ENCODE measurements at regions not wholly inside any gene's neighbourhood (a gene's known extent, or its start where the extent isn't known, plus 50 kb on each side); places are given as distances from the start of the nearest gene placed in this dataset.

DNA sequence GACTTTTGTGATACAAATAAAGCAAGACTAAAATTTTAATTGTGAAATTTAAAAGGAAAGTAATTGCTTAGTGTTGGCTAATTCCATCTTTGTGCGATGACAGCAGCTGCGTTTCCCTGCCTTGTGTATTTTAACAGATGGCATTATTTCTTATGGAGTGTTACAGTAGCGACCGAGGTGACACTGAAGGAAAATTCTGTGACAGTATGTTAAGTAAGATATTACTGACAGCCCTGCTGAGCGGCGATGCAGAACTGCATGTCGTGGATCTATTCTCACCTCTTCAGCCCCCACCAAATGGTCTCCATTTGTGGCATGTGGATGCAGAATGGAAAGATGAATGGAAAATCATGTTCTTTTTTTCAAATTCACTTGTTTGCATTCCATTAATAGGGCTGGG, 289.4 kb downstream of the RNF144B start:
- TF ChIP-seq ZBTB7A (IDR thresholded peaks at IDR 0.05; ENCODE audit: low read depth) (no peak), YY1 (IDR thresholded peaks at IDR 0.05; ENCODE audit: low read depth) (no peak), EGR1 (IDR thresholded peaks at IDR 0.05) (no peak), TCF12 (IDR thresholded peaks at IDR 0.05; ENCODE audit: low read depth) (no peak), CEBPB (IDR thresholded peaks at IDR 0.05) (no peak), CREB1 (IDR thresholded peaks at IDR 0.05; ENCODE audit: low read depth) (no peak), RAD21 (IDR thresholded peaks at IDR 0.05; ENCODE audit: low read depth) (no peak), FOXM1 (IDR thresholded peaks at IDR 0.05; ENCODE audit: borderline replicate concordance, low read depth) (no peak), EP300 (IDR thresholded peaks at IDR 0.05; ENCODE audit: borderline replicate concordance) (no peak), TAF1 (IDR thresholded peaks at IDR 0.05; ENCODE audit: low read depth) (no peak), NFIC (IDR thresholded peaks at IDR 0.05) (no peak), TEAD4 (IDR thresholded peaks at IDR 0.05) (no peak)
- TF ChIP-seq, protein P1, sequence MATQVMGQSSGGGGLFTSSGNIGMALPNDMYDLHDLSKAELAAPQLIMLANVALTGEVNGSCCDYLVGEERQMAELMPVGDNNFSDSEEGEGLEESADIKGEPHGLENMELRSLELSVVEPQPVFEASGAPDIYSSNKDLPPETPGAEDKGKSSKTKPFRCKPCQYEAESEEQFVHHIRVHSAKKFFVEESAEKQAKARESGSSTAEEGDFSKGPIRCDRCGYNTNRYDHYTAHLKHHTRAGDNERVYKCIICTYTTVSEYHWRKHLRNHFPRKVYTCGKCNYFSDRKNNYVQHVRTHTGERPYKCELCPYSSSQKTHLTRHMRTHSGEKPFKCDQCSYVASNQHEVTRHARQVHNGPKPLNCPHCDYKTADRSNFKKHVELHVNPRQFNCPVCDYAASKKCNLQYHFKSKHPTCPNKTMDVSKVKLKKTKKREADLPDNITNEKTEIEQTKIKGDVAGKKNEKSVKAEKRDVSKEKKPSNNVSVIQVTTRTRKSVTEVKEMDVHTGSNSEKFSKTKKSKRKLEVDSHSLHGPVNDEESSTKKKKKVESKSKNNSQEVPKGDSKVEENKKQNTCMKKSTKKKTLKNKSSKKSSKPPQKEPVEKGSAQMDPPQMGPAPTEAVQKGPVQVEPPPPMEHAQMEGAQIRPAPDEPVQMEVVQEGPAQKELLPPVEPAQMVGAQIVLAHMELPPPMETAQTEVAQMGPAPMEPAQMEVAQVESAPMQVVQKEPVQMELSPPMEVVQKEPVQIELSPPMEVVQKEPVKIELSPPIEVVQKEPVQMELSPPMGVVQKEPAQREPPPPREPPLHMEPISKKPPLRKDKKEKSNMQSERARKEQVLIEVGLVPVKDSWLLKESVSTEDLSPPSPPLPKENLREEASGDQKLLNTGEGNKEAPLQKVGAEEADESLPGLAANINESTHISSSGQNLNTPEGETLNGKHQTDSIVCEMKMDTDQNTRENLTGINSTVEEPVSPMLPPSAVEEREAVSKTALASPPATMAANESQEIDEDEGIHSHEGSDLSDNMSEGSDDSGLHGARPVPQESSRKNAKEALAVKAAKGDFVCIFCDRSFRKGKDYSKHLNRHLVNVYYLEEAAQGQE (IDR thresholded peaks at IDR 0.05; ENCODE audit: low read depth), result no peak
- TF ChIP-seq, protein P2, sequence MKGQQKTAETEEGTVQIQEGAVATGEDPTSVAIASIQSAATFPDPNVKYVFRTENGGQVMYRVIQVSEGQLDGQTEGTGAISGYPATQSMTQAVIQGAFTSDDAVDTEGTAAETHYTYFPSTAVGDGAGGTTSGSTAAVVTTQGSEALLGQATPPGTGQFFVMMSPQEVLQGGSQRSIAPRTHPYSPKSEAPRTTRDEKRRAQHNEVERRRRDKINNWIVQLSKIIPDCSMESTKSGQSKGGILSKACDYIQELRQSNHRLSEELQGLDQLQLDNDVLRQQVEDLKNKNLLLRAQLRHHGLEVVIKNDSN (IDR thresholded peaks at IDR 0.05), result no peak
- TF ChIP-seq, protein P3, sequence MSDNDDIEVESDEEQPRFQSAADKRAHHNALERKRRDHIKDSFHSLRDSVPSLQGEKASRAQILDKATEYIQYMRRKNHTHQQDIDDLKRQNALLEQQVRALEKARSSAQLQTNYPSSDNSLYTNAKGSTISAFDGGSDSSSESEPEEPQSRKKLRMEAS (IDR thresholded peaks at IDR 0.05), result no peak

DNA sequence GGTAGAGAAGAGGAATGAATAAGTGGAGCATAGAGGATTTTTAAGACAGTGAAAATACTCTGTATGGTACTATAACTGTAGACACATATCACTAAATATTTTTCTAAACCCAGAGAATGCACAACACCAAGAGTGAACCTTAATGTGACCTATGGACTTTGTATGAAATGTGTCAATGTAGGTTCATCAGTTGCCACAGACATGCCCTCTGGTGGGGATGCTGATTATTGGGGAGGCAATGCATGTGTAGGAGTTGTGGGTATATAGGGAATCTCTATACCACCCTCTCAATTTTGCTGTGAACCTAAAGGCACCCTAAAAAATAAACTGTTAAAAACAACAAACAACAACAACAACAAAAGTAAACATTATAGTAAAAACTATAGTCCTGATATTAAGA, 293.7 kb downstream of the RNF144B start:
- TF ChIP-seq TAF1 (IDR thresholded peaks at IDR 0.05; ENCODE audit: low read depth), result no peak
- TF ChIP-seq YY1 (IDR thresholded peaks at IDR 0.05; ENCODE audit: low read depth), result no peak
- TF ChIP-seq RAD21 (IDR thresholded peaks at IDR 0.05; ENCODE audit: low read depth), result peak; percentile 12; the same call in 1 of the 2 replicates
- TF ChIP-seq EP300 (IDR thresholded peaks at IDR 0.05; ENCODE audit: borderline replicate concordance), result no peak

DNA sequence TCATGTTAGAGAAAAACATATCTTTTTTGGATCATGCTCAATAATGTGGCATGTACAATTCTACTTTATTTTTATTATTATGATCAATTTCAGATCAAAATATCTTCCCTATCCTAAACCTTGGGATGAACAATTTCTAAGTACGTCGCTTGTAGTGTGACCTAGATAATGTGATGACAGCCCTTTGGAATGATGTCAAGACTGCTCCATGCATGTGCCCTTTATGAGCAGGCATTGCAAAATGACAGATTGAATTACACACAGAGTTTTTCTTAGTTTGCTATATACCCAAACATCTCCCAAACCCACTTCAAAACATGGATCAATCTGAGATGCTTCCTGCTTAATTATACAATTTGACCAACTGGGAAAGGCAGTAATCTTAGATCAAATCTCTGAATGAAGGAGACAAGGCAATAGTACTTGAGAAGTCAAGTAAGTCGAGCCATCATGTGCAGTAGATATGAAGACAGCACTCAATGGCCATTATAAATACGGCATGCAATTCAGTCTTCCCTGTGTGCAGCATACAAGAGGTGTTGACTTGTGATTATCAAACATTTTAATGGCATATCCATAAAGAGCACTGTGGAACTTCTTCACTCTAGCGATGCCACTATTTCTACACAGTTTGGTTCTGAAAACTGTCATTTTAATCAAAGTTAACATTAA, 294.8 kb downstream of the RNF144B start:
- TF ChIP-seq EP300 (IDR thresholded peaks at IDR 0.05; ENCODE audit: borderline replicate concordance) (no peak), ZBTB7A (IDR thresholded peaks at IDR 0.05; ENCODE audit: low read depth) (no peak), TEAD4 (IDR thresholded peaks at IDR 0.05) (no peak), NFIC (IDR thresholded peaks at IDR 0.05) (no peak), EGR1 (IDR thresholded peaks at IDR 0.05) (no peak), CREB1 (IDR thresholded peaks at IDR 0.05; ENCODE audit: low read depth) (no peak), TCF12 (IDR thresholded peaks at IDR 0.05; ENCODE audit: low read depth) (no peak), YY1 (IDR thresholded peaks at IDR 0.05; ENCODE audit: low read depth) (no peak), RAD21 (IDR thresholded peaks at IDR 0.05; ENCODE audit: low read depth) (no peak), FOXM1 (IDR thresholded peaks at IDR 0.05; ENCODE audit: borderline replicate concordance, low read depth) (no peak), TAF1 (IDR thresholded peaks at IDR 0.05; ENCODE audit: low read depth) (no peak), CEBPB (IDR thresholded peaks at IDR 0.05) (no peak)
- TF ChIP-seq, protein P2 (IDR thresholded peaks at IDR 0.05), result no peak
- TF ChIP-seq, protein P3 (IDR thresholded peaks at IDR 0.05), result no peak
- TF ChIP-seq, protein P1 (IDR thresholded peaks at IDR 0.05; ENCODE audit: low read depth), result no peak

DNA sequence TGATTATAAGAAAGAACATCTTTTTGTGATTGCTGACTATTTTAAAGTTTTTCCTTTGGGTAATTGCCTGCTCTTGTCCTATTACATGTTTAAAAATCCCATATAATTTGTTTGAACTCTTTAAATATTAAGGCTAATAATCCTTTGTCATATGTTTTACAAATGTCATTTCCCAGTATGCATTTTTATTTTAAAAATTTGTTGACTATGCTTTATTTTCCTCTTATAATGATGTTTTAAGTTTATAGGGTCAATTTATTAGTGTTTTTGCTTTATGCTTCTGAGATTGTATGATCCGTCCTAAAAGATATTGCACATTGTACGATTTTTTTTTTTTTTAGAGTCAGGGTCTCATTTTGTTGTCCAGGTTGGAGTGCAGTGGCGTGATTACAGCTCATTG, 297.2 kb downstream of the RNF144B start:
- TF ChIP-seq, protein P1 (IDR thresholded peaks at IDR 0.05; ENCODE audit: low read depth), result no peak
- TF ChIP-seq TCF12 (IDR thresholded peaks at IDR 0.05; ENCODE audit: low read depth) (no peak), NFIC (IDR thresholded peaks at IDR 0.05) (no peak), EP300 (IDR thresholded peaks at IDR 0.05; ENCODE audit: borderline replicate concordance) (no peak), TAF1 (IDR thresholded peaks at IDR 0.05; ENCODE audit: low read depth) (no peak), EGR1 (IDR thresholded peaks at IDR 0.05) (no peak), FOXM1 (IDR thresholded peaks at IDR 0.05; ENCODE audit: borderline replicate concordance, low read depth) (no peak)
